NCI-H128 (cell line): ENCODE measurements at regions not wholly inside any gene's neighbourhood (a gene's known extent, or its start where the extent isn't known, plus 50 kb on each side); places are given as distances from the start of the nearest gene placed in this dataset.
"Not testable (repeated sequence)": the region's sequence is repeated elsewhere in the genome, so short reads cannot be mapped to it uniquely, and the experiment has no call there.

ENCODE experiments used
- DNase-seq: peaks from one replicate; lab custom pipeline; 2025; ENCODE audit not compliant: unreplicated experiment; lab: John Stamatoyannopoulos, UW

- DNase-seq, result no peak
Observed at GRCh38 chr12:47312808-47313426, 233.2 kb upstream of the AMIGO2 start.

GRCh38 chr12:47312147-47312546 is 232.4 kb upstream of the AMIGO2 start:
- DNase-seq, result no peak

GRCh38 chr12:47311568-47311967 is 231.8 kb upstream of the AMIGO2 start:
- DNase-seq, result no peak

GRCh38 chr12:47311010-47311409 is 231.3 kb upstream of the AMIGO2 start:
- no peak for DNase-seq

GRCh38 chr12:47308672-47309071 is 228.9 kb upstream of the AMIGO2 start:
- no peak for DNase-seq

GRCh38 chr12:47307680-47308399 is 228.1 kb upstream of the AMIGO2 start:
- no peak for DNase-seq

GRCh38 chr12:47306773-47307679 is 227.3 kb upstream of the AMIGO2 start:
- DNase-seq, result not testable (repeated sequence)

- DNase-seq, result no peak
Observed at GRCh38 chr12:47306130-47306529, 226.4 kb upstream of the AMIGO2 start.

GRCh38 chr12:47305464-47305863 is 225.7 kb upstream of the AMIGO2 start:
- no peak for DNase-seq

- DNase-seq, result no peak
Observed at GRCh38 chr12:47303995-47304560, 224.3 kb upstream of the AMIGO2 start.

GRCh38 chr12:47303207-47303606 is 223.4 kb upstream of the AMIGO2 start:
- DNase-seq, result no peak

GRCh38 chr12:47302111-47302671 is 222.4 kb upstream of the AMIGO2 start:
- no peak for DNase-seq

- DNase-seq, result no peak
Observed at GRCh38 chr12:47299586-47299985, 219.8 kb upstream of the AMIGO2 start.

- DNase-seq, result no peak
Observed at GRCh38 chr12:47297993-47298392, 218.2 kb upstream of the AMIGO2 start.

- DNase-seq, result no peak
Observed at GRCh38 chr12:47296828-47297227, 217.1 kb upstream of the AMIGO2 start.

- no peak for DNase-seq
Observed at GRCh38 chr12:47293406-47293805, 213.6 kb upstream of the AMIGO2 start.

- DNase-seq, result no peak
Observed at GRCh38 chr12:47286676-47287075, 206.9 kb upstream of the AMIGO2 start.
